ENCODE measurements at regions not wholly inside any gene's neighbourhood (a gene's known extent, or its start where the extent isn't known, plus 50 kb on each side); places are given as distances from the start of the nearest gene placed in this dataset.
"Not testable (repeated sequence)": the region's sequence is repeated elsewhere in the genome, so short reads cannot be mapped to it uniquely, and the experiment has no call there.

DNA sequence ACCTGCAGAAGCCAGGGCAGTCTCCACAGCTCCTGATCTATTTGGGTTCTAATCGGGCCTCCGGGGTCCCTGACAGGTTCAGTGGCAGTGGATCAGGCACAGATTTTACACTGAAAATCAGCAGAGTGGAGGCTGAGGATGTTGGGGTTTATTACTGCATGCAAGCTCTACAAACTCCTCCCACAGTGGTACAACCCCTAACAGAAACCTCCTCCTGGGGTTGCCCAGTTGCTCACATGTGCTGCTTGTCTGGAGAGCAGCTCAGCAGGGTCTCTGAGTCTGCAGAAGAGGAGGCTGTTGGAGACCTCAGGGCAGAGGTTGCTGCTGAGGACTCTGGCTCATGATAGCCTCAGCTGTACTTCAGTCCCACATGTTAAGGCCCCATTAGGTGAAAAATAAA, 1269.1 kb downstream of the RPIA start:
- not testable (repeated sequence) for DNase-seq (ENCODE audit: low spot score)

DNA sequence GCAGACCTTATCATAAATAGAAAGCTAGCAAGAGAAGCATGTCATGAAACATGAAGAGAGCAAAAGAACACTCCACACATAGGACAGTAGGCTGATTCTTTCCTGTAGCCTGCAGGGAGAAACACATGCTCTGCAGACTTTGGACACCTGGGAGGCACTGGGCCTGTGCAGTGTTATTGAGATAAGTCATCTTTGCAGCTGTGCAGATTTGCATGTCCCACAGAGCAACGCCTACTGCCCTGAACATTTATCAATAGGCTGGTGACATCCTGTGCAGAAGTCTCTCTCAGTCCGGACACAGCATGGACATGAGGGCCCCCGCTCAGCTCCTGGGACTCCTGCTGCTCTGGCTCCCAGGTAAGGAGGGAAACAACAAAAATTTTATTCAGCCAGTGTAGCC, 1277.1 kb downstream of the RPIA start:
- not testable (repeated sequence) for DNase-seq (ENCODE audit: low spot score)

DNA sequence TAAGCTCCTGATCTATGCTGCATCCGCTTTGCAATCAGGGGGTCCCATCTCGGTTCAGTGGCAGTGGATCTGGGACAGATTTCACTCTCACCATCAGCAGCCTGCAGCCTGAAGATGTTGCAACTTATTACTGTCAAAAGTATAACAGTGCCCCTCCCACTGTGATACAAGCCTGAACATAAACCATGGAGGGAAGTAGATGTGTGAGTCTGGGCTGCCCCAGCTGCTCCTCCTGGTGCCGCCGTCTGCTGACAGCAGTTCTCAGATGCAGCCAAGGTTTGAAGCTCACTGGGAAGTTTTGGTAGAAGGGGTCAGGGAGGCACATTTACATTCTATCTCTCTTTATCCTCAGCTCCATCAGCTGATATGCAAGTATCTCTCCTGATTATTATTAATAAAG, 1277.7 kb downstream of the RPIA start:
- not testable (repeated sequence) for DNase-seq (ENCODE audit: low spot score)

DNA sequence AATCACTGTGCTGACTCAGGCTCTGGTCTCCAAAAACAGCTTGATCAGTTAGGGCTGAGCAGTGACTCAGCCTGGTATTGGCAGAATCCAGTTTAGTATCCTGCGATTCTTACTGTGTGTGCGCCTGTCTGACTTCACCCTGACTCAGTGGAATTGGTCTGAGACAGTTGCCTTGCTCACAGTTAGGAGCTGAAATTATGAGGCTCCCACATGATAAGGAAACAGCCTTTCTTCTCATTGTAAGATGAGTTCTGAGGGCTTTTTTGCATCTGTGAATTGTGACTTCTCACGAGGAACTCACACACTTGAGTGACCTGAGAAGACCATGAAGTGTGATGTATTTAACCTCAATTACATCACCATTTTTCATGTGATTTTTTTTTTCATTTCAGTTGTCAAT, 1282.4 kb downstream of the RPIA start:
- not testable (repeated sequence) for DNase-seq (ENCODE audit: low spot score)

DNA sequence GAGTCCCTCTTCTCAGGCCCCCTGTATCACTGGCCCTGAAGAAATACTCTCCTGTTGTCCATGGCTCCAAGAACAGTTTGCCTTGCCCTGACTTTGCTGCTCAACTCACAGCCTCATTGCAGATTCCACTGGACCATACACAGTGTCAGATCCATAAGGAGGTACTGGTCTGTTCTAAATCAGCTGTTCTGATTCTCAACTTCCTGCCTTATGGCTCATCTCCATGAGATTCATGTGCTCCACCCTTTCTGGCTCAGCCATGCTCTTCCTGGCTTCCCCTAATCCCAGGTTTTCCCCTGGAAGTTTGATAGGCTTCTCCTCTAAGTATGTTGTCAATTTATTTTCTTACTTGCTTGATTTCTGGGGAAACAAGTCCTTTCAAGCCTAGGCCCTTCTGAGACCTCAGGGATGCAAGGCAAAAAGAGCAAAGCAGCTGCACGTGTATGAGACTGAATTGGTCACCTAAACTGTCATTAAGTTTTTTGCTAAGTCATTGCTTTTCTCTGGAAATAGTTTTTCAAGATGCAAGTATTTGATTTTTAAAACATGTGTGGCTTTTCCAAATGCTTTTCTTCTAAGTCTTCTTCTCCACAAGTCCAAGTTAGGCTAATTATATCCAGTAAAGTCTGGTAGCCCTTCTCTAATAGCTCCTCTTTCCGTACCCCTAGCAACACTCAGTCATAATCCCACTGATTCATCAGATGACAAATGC, 1288.5 kb downstream of the RPIA start:
- not testable (repeated sequence) for DNase-seq (ENCODE audit: low spot score)

DNA sequence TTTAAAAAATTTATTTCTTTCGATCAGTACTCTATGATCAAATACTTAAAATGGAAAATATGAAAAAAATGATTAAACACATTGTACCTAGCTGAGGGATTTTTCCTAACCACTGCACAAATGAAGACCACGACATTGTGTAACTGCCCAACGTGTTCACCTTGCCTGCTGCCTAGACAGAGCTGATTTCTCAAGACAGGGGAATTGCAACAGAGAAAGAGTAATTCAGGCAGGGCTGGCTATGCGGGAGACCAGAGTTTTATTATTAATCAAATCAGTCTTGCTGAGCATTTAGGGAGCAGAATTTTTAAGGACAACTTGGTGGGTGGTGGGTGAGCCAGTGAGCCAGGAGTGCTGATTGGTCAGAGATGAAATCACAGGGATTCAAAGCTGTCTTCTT, 1290.8 kb downstream of the RPIA start:
- not testable (repeated sequence) for DNase-seq (ENCODE audit: low spot score)

DNA sequence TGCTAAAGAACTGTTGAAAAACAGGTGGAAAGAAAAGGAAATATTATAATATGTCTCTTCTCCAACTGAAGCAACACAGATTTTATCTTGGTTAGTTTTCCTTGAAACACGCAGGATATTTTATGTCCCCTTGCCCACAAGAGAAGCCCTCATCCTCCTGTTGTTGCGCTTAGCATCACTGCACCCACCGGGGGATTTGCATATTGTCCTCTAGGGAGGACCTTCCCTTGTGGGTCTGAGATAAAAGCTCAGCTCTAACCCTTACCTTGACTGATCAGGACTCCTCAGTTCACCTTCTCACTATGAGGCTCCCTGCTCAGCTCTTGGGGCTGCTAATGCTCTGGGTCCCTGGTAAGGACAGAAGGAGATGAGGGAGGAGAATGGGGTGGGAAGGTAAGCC, 1294.2 kb downstream of the RPIA start:
- not testable (repeated sequence) for DNase-seq (ENCODE audit: low spot score)

DNA sequence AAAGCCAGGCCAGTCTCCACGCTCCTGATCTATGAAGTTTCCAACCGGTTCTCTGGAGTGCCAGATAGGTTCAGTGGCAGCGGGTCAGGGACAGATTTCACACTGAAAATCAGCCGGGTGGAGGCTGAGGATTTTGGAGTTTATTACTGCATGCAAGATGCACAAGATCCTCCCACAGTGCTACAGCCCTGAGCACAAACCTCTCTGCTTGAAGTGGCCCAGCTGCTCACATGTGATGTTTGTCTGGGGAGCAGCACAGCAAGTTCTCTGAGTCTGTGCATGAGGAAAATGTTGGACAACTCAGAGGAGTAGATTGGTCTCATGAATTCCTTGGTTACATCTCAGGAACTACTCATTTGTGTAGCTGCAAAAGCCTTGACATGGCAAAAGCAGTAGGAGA, 1295.1 kb downstream of the RPIA start:
- not testable (repeated sequence) for DNase-seq (ENCODE audit: low spot score)

DNA sequence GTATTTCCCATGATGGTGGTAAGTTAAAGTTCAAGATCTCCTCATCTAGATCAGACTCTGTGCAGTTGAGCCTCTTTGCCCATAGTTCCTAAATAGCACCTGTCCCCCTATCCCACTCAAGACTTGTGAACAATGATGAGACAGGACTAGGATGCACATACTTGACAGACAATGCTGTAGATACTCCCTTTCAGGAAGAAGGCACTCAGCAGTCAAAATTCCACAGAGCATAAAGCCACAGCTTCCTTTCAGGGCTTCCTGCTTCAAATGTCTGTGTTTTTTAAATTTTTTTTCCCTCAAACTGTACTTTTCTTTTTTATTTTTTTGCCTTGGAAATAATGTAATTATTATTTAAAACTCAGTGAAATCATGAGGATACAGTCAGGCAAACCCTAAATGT, 1305.3 kb downstream of the RPIA start:
- DNase-seq (ENCODE audit: low spot score) = not testable (repeated sequence)

DNA sequence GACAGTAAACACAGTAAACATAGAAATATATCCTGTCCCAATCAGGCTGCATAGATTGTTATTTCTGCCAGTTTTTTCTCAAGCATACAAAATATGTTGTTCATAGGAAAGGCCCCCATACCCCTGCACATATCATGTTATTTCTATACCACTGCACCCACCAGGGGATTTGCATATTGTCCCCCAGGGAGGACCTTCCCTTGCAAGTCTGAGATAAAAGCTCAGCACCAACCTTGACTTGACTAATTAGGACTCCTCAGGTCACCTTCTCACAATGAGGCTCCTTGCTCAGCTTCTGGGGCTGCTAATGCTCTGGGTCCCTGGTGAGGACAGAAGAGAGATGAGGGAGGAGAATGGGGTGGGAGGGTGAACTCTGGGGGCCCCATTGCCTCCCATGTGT, 1313.1 kb downstream of the RPIA start:
- DNase-seq (ENCODE audit: low spot score) = not testable (repeated sequence)

DNA sequence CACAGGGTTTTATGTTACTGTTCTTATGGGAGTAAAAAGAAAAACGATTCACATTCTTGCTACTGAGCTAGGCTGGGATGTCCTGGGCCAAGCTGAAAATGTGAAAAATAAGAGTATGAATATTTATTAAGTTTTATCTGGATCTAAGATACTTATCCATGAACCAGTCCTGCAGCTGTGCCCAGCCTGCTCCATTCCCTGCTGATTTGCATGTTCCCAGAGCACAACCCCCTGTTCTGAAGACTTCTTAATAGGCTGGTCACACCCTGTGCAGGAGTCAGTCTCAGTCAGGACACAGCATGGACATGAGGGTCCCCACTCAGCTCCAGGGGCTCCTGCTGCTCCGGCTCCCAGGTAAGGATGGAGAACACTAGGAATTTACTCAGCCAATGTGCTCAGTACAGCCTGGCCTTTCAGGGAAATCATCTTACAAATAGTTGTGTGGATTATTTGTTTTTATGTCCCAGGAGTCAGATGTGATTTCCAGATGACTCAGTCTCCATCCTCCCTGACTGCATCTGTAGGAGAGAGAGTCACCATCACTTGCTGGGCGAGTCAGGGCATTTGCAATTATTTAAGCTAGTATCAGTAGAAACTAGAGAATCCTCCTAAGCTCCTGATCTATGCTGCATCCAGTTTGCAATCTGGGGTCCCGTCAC, 1319.1 kb downstream of the RPIA start:
- not testable (repeated sequence) for DNase-seq (ENCODE audit: low spot score)

DNA sequence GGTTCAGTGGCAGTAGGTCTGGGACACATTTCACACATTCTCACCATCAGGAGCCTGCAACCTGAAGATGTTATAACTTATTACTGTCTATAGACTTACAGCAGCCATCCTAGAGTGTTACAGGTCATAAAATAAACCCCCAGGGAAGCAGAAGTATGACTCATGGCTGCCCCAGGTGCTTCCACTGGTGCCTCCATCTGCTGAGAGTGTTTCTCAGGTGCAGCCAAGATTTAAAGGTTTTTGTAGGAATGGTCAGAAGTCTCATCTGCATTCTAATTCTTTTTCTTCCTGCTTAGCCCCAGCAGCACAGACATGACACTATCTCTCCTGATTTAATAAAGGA, 1319.6 kb downstream of the RPIA start:
- not testable (repeated sequence) for DNase-seq (ENCODE audit: low spot score)

DNA sequence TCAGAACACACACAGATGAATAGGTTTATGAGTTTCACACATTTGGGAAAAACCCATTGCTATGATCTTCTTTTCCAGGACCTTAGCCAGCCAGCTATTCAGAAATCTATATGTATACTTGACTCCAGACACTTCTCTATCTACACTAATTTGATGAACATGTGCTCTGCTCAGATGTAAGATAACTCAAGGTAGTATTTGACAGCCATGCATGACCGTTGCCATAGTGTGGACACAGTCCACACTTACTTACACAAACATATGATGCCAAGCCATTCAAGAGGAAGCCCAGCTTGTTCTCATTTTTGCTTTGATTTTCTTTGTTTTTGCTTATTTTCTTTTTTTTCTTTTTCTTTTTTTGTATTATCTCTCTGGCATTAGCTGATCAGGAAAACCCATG, 1328.4 kb downstream of the RPIA start:
- not testable (repeated sequence) for DNase-seq (ENCODE audit: low spot score)

DNA sequence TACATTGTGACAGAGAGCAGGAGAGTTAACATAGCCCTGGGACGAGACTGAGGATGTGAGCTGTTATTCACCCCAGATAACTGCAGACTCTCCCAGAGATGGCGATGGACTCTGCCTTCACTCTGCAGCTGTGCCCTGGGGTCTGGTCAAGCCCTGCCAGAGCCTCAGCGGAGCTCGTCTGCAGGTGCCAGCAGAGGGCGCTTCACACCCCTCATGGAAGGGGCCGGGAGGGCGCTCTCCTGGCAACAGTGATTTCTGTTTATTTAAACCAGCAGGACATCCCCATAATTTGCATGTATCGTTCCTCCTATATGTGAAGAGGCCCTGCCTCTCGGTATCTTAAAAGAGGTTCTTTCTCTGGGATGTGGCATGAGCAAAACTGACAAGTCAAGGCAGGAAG, 1329.8 kb downstream of the RPIA start:
- DNase-seq (ENCODE audit: low spot score) = not testable (repeated sequence)

DNA sequence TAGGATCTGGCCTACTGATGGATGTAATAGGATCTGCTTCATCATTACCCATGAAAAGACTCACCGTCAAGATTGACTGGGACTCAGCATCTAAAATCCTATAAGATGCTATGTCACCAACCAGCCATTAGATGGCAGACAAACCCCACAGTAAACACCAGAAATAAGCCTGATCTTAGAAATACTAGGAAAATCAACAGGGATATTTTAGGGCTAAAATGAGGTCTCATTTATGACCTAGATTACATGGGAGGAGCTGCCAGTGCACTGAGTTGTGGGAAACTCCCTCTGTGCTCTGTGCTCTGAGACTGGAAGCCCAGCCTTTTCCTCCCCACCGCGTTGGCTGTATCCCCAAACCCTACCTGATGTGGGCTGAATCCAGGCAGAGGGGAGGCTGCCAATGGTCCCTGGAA, 1335.8 kb downstream of the RPIA start:
- not testable (repeated sequence) for DNase-seq (ENCODE audit: low spot score)

DNA sequence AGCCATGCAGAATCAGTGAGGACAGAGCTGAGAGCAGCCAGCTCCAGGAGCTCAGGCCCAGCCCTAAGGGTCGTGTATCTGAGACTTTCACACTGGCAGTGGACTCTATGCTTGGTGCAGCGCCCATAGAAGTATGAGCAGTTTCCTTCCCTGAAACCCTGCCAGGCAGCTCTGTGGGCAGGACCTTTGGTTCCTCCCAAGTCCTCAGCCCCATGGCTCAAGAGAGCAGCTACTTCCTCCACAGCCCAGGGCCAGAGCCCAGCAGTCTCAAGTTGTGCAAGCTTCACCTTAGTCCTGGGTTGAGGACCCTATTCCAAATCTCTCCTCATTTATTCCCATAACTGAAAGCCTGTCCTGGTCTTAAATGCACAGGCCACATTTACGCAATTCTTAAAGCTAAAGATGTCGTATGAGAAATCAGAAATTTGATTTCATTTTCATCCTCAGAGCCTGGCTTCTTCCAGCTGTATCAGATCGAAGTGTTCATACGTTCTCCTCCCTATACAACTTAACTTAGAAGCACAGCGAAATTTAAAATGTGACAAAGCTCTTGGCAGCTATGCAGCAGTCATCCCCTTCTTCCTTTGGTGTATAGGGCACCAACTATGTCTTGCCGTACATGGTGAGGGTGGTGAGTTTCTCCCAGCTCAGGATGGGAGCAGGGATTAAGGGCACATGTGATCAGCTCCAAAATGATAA, 1337.1 kb downstream of the RPIA start:
- not testable (repeated sequence) for DNase-seq (ENCODE audit: low spot score)

DNA sequence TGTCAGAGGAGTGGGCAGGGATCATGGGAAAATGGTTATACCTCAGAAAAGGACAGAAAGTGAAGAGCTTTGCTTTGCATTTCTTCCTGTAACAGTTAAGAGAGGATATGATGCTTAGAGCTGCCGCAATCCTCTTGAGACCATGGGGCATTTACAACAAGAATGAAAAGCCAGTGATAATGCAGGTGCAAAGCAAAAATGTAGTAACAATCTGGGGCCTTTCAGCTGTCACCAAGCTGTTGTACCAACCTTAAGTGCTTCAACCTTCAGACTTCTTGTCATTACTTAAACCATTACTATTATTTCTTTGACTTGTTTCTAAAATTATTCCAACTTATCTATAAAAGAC, 1337.6 kb downstream of the RPIA start:
- DNase-seq (ENCODE audit: low spot score) = not testable (repeated sequence)

DNA sequence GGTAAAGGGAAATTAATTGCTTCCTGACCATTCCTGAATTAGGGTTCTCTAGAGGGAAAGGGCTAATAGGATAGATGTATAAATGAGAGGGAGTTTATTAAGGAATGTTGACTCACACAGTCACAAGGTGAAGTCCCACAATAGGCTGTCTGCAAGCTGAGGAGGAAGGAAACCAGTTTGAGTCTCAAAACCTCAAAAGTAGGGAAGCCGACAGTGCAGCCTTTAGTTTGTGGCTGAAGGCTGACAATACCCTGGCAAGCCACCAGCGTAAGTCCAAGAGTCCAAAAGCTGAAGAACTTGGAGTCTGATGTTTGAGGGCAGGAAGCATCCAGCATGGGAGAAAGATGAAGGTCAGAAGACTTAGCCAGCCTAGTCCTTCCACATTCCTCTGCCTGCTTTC, 1340.8 kb downstream of the RPIA start:
- not testable (repeated sequence) for DNase-seq (ENCODE audit: low spot score)

DNA sequence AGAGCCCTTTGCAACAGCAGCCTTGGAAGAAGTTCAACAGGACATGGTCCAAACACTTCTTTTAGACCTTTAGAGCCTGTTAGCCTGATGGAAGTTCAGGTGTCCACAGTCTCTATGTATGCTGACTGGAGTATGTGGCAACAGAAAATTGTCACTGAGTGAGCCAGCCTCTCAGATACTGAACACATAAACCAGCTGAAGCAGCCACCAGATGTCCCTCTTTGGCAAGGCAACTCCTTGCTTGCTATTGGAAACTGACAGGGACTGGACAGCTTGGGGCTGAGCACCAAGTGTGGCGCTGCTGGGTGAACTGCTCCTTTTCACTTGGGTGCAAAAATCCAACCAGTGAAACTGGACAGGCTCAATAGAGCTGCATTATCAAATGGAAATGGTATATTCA, 1344.9 kb downstream of the RPIA start:
- DNase-seq (ENCODE audit: low spot score) = peak; percentile 29

DNA sequence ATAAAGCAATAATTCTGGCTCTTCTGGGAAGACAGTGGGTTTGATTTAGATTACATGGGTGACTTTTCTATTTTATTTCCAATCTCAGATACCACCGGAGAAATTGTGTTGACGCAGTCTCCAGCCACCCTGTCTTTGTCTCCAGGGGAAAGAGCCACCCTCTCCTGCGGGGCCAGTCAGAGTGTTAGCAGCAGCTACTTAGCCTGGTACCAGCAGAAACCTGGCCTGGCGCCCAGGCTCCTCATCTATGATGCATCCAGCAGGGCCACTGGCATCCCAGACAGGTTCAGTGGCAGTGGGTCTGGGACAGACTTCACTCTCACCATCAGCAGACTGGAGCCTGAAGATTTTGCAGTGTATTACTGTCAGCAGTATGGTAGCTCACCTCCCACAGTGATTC, 1347.6 kb downstream of the RPIA start:
- DNase-seq (ENCODE audit: low spot score) = not testable (repeated sequence)

DNA sequence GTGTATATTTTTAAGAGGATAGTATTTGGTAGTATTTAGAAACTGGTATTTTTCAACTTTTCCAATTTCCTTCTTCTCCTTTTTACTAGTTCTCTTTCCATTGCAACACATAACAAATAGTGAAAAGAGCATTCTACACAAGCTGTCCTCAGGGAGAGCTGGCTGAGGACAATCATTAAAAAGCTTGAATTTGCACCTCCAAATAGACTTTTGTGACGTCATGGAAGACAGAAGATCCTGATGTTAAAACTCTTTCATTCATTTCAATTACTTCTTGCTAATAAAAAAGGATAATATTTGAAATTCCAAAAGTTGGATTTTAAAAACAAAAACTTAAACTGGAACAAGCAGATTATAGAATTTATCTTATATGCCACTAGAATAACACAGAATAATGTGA, 1356.3 kb downstream of the RPIA start:
- not testable (repeated sequence) for DNase-seq (ENCODE audit: low spot score)

DNA sequence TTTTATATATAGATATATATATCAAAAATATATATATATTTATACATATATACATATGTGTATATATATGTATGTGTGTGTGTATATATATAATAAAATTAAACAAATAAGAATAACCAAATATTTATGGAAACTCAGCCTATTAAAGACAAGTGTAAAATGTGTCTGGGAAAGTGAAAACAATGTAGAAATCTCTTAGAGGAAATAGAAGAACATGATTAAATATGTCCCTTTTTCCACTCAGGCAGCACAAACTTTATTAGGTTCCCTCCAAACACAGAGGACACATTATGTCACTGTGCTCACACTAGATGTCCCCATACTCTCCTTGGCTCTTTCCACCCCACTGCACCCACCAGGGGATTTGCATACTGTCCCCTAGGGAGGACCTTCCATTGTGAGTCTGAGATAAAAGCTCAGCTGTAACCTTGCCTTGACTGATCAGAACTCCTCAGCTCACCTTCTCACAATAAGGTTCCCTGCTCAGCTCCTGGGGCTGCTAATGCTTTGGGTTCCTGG, 1360.7 kb downstream of the RPIA start:
- not testable (repeated sequence) for DNase-seq (ENCODE audit: low spot score)

DNA sequence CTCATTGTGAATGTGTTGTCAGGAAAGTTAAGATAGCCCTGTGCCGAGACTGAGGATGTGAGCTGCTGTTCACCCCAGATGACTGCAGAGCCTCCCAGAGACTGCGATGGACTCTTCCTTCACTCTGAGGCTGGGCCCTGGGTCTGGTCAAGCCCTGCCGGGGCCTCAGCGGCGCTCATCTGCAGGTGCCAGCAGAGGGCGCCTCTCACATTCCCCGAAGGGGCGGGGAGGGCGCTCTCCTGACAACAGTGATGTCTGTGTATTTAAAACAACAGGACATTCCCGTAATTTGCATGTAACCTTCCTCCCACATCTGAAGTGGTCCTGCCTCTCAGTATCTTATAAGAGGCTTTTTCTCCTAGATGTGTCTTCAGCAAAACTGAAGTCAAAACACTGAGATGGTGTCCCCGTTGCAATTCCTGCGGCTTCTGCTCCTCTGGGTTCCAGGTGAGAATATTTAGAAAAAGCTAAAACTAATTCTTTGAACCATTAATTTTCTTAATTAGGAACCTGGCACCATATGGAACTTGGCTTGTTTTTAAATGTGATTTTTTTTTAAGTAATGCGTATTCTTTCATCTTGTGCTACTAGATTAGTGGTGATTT, 1377.9 kb downstream of the RPIA start:
- DNase-seq (ENCODE audit: low spot score) = peak; percentile 65

Measured in SW480 (cell line).